ENCODE measurements at regions not wholly inside any gene's neighbourhood (a gene's known extent, or its start where the extent isn't known, plus 50 kb on each side); places are given as distances from the start of the nearest gene placed in this dataset.
A peak's percentile ranks its signal among the peaks of the same experiment; 100 is the strongest.

GRCh38 chr2:46813020-46813415 lies 102.6 kb downstream of the MCFD2 start:
- in situ Hi-C loops (cut with HindIII; ENCODE audit: extremely low pct_ligation_motif_present, low pct_unique_long_range_greater_than_20kb) (no loop called here), intact Hi-C loops (cut with micrococcal nuclease; ENCODE audit: unreplicated experiment) (no loop called here)
- BruUV-seq (replicated peaks): no TSS peak
- Histone ChIP-seq H3K9me3 (ENCODE audit: low read length) (no peaks in the 10 kb centered on the region), H3K27me3 (ENCODE audit: control insufficient read depth in 1 of 2, insufficient read depth in 2 of 2, low read length in 2 of 2) (peaks cover 0 to 4% of the 10 kb centered on the region in 2 experiments; a peak in 2 of 5 replicates), H3K9ac (ENCODE audit: insufficient read depth, low read depth, low read length) (no peak overlapping the region), H3K79me2 (ENCODE audit: insufficient read depth, low read length) (no peaks in the 10 kb centered on the region), H3K27ac (ENCODE audit: extremely low read length, insufficient read depth, low read length) (no peak overlapping the region), H3K36me3 (replicated peaks in 1 of 2; ENCODE audit: control insufficient read depth in 1 of 2, insufficient read depth in 2 of 2, low read length in 2 of 2) (no peaks in the 10 kb centered on the region), H3K4me2 (ENCODE audit: low read depth, low read length) (no peak overlapping the region), H3K4me1 (ENCODE audit: insufficient read depth, low read length) (peaks cover 10% of the 10 kb centered on the region), H4K20me1 (ENCODE audit: insufficient read depth, low read length) (no peaks in the 10 kb centered on the region), H2AFZ (ENCODE audit: low read length) (no peak overlapping the region), H3K4me3 (replicated peaks in 1 of 3; ENCODE audit: insufficient read depth in 1 of 3, low read depth in 2 of 3, low read length in 3 of 3) (no peak overlapping the region)
- CTCF ChIA-PET (ENCODE audit: low intra/inter-chr PET ratio, low total read pairs): no interaction called here
- FAIRE-seq (no peak), ATAC-seq (peak; percentile 20; the same call in 2 of the 3 replicates), DNase-seq (ENCODE audit: low spot score) (no peak)
- 27% methylated on average over 2 of the region's 6 CpGs for WGBS (ENCODE audit: low lambda C conversion rate)
- TF ChIP-seq ZNF768 (CRISPR knock-in tag; IDR thresholded peaks at IDR 0.05): peak; percentile 65; the same call in 1 of the 2 replicates
- no peak for TF ChIP-seq ZNF788 (CRISPR knock-in tag; IDR thresholded peaks at IDR 0.05; ENCODE audit: borderline replicate concordance)
- POLR2A ChIA-PET: no interaction called here

All from HepG2 (cell line).